CD14-positive monocyte (primary cell): ENCODE measurements at regions not wholly inside any gene's neighbourhood (a gene's known extent, or its start where the extent isn't known, plus 50 kb on each side); places are given as distances from the start of the nearest gene placed in this dataset.

ENCODE experiments used
- DNase-seq, 3 donors: peaks; one replicate each; pipeline ENCODE4 v3.0.0-alpha.2; 2011 to 2022
- H2AFZ ChIP-seq: 2 replicates; pipeline ENCODE4 v1.6.0; 2012; ENCODE audit warnings: mild to moderate bottlenecking, low read depth, low read length, inconsistent platforms; ENCODE audit not compliant: insufficient read depth, poor library complexity, severe bottlenecking
- H3K27ac ChIP-seq, 2 donors: 1 replicate in 1 of 2; 2 replicates in 1 of 2; pipeline ENCODE4 v1.5.1; 2012 to 2013; ENCODE audit warnings: low read length in 2 of 2, control low read depth in 1 of 2, inconsistent platforms in 1 of 2, low read depth in 1 of 2, mild to moderate bottlenecking in 1 of 2
- H3K27me3 ChIP-seq, 2 donors: one replicate each; pipeline versions ENCODE4 v1.6.0 to v1.6.1; 2011 to 2013; ENCODE audit warnings: low read length in 2 of 2; ENCODE audit not compliant: control insufficient read depth in 2 of 2, insufficient read depth in 2 of 2
- H3K36me3 ChIP-seq, 2 donors: replicated peaks in 1 of 2; 1 replicate in 1 of 2; 2 replicates in 1 of 2; pipeline versions ENCODE4 v1.5.1 to v1.6.1; 2012 to 2013; ENCODE audit warnings: low read length in 2 of 2, control low read depth in 1 of 2, inconsistent platforms in 1 of 2, mild to moderate bottlenecking in 1 of 2; ENCODE audit not compliant: insufficient read depth in 2 of 2, control insufficient read depth in 1 of 2
- H3K4me1 ChIP-seq, 2 donors: 1 replicate in 1 of 2; 2 replicates in 1 of 2; pipeline versions ENCODE4 v1.5.1 to v1.6.1; 2012 to 2013; ENCODE audit warnings: low read length in 2 of 2, control low read depth in 1 of 2, inconsistent platforms in 1 of 2, mild to moderate bottlenecking in 1 of 2, moderate library complexity in 1 of 2; ENCODE audit not compliant: insufficient read depth in 2 of 2, control insufficient read depth in 1 of 2
- H3K4me2 ChIP-seq: replicated peaks from 2 replicates; pipeline ENCODE3; 2012; ENCODE audit warnings: low read length, moderate library complexity, mild to moderate bottlenecking; ENCODE audit not compliant: poor library complexity, severe bottlenecking; ENCODE audit errors: extremely low read depth
- H3K4me3 ChIP-seq, 3 experiments: fragments of 200-600 bp in 1 of 3; sonication (generic) in 1 of 3; replicated peaks in 1 of 3; 1 replicate in 2 of 3; 2 replicates in 1 of 3; pipeline ENCODE4 v1.5.1; 2011 to 2013; ENCODE audit warnings: low read length in 3 of 3, mild to moderate bottlenecking in 3 of 3, control low read depth in 2 of 3, low read depth in 2 of 3, inconsistent platforms in 1 of 3, moderate library complexity in 1 of 3
- H3K79me2 ChIP-seq: 2 replicates; pipeline ENCODE4 v1.6.0; 2012; ENCODE audit warnings: mild to moderate bottlenecking, control low read depth, inconsistent platforms, low read length, moderate library complexity; ENCODE audit not compliant: insufficient read depth
- H3K9ac ChIP-seq: 2 replicates; pipeline ENCODE4 v1.6.0; 2017; ENCODE audit warnings: low read length, mild to moderate bottlenecking; ENCODE audit not compliant: insufficient read depth, poor library complexity, severe bottlenecking
- H3K9me3 ChIP-seq, 2 donors: replicated peaks in 1 of 2; 1 replicate in 1 of 2; 2 replicates in 1 of 2; pipeline versions ENCODE4 v1.5.1 to v1.6.1; 2012 to 2013; ENCODE audit warnings: low read length in 2 of 2, control low read depth in 1 of 2; ENCODE audit not compliant: control insufficient read depth in 1 of 2, insufficient read depth in 1 of 2
- H4K20me1 ChIP-seq: 2 replicates; pipeline ENCODE4 v1.6.0; 2012; ENCODE audit warnings: mild to moderate bottlenecking, low read length, control low read depth, moderate library complexity; ENCODE audit not compliant: insufficient read depth
- H3K27ac Mint-ChIP-seq, 7 donors: one replicate each; pipeline ENCODE4 v1.8.0; 2020; ENCODE audit warnings: mild to moderate bottlenecking in 7 of 7, mixed read lengths in 7 of 7, moderate library complexity in 6 of 7, inconsistent platforms in 2 of 7
- H3K27me3 Mint-ChIP-seq, 3 donors: one replicate each; pipeline ENCODE4 v1.8.0; 2021 to 2022; ENCODE audit warnings: low read depth in 3 of 3, mild to moderate bottlenecking in 3 of 3, mixed read lengths in 3 of 3, moderate library complexity in 3 of 3, inconsistent platforms in 1 of 3
- H3K36me3 Mint-ChIP-seq, 2 donors: one replicate each; pipeline ENCODE4 v1.8.0; 2020; ENCODE audit warnings: mixed read lengths in 2 of 2, inconsistent platforms in 1 of 2, mild to moderate bottlenecking in 1 of 2
- H3K4me1 Mint-ChIP-seq: one replicate; pipeline ENCODE4 v1.8.0; 2020; ENCODE audit warnings: mild to moderate bottlenecking, mixed read lengths
- H3K4me3 Mint-ChIP-seq, 2 donors: one replicate each; pipeline ENCODE4 v1.8.0; 2020; ENCODE audit warnings: mild to moderate bottlenecking in 2 of 2, mixed read lengths in 2 of 2, moderate library complexity in 1 of 2
- H3K9me3 Mint-ChIP-seq, 7 donors: one replicate each; pipeline ENCODE4 v1.8.0; 2020 to 2022; ENCODE audit warnings: mixed read lengths in 7 of 7, mild to moderate bottlenecking in 6 of 7, moderate library complexity in 6 of 7, inconsistent platforms in 2 of 7
- CTCF ChIP-seq: fragments of 200-600 bp; IDR thresholded peaks from one replicate; pipeline ENCODE4 v1.8.0; 2022; ENCODE audit warnings: antibody characterized with exemption, mild to moderate bottlenecking
- WGBS: methylation state at CpG from one replicate; pipeline ENCODE4 v1.1.5; 2013; ENCODE audit warnings: missing lambda C conversion rate; ENCODE audit not compliant: insufficient coverage; 5-methylcytosine and 5-hydroxymethylcytosine counted together
- intact Hi-C, 2 donors: fragments of 100-400 bp; cut with micrococcal nuclease; formaldehyde crosslinking; loops; one replicate each; pipeline versions ENCODE4 v1.15.0 to v1.15.1; 2023

- peaks cover 0 to 9% (median 2%) of the 10 kb centered on the region in 7 donors for H3K9me3 Mint-ChIP-seq
- Histone ChIP-seq H3K9ac (no peak overlapping the region), H3K4me1 (no peaks in the 10 kb centered on the region), H4K20me1 (no peaks in the 10 kb centered on the region), H3K36me3 (no peaks in the 10 kb centered on the region), H3K4me3 (no peak overlapping the region), H3K4me2 (no peak overlapping the region), H3K27ac (no peak overlapping the region), H3K27me3 (no peaks in the 10 kb centered on the region), H3K79me2 (no peaks in the 10 kb centered on the region), H2AFZ (no peak overlapping the region), H3K9me3 (no peaks in the 10 kb centered on the region)
- intact Hi-C loops = no loop called here
- no peak for TF ChIP-seq CTCF
- no peaks in the 10 kb centered on the region for H3K36me3 Mint-ChIP-seq
- H3K4me3 Mint-ChIP-seq = no peak overlapping the region
- DNase-seq = no peak
- WGBS = no CpG with 5 or more reads among the region's 5 CpGs
- H3K27me3 Mint-ChIP-seq = peaks cover 5 to 12% (median 5%) of the 10 kb centered on the region in 3 donors
- no peaks in the 10 kb centered on the region for H3K4me1 Mint-ChIP-seq
- H3K27ac Mint-ChIP-seq = no peak overlapping the region
Measured at GRCh38 chr2:235217846-235218245, 266.0 kb downstream of the SH3BP4 start.

- Mint-ChIP-seq H3K36me3 (no peaks in the 10 kb centered on the region), H3K27me3 (peaks cover 5 to 12% (median 5%) of the 10 kb centered on the region in 3 donors), H3K9me3 (peaks cover 0 to 9% (median 2%) of the 10 kb centered on the region in 7 donors), H3K4me1 (no peaks in the 10 kb centered on the region), H3K4me3 (no peak overlapping the region), H3K27ac (no peak overlapping the region)
- no peak for DNase-seq
- TF ChIP-seq CTCF = no peak
- H3K4me2 ChIP-seq = no peak overlapping the region
- intact Hi-C loops = no loop called here
- no peaks in the 10 kb centered on the region for H3K79me2 ChIP-seq
- no peaks in the 10 kb centered on the region for H3K4me1 ChIP-seq
- H4K20me1 ChIP-seq = no peaks in the 10 kb centered on the region
- no peak overlapping the region for H3K27ac ChIP-seq
- no peak overlapping the region for H2AFZ ChIP-seq
- 72% methylated on average over 6 of the region's 10 CpGs for WGBS
- no peak overlapping the region for H3K9ac ChIP-seq
- no peaks in the 10 kb centered on the region for H3K9me3 ChIP-seq
- H3K27me3 ChIP-seq = no peaks in the 10 kb centered on the region
- H3K4me3 ChIP-seq = no peak overlapping the region
- no peaks in the 10 kb centered on the region for H3K36me3 ChIP-seq
Measured at GRCh38 chr2:235218486-235218907, 266.7 kb downstream of the SH3BP4 start.
